Tibial nerve (tissue), 3 donors: ENCODE measurements at regions not wholly inside any gene's neighbourhood (a gene's known extent, or its start where the extent isn't known, plus 50 kb on each side); places are given as distances from the start of the nearest gene placed in this dataset.

Experiments
- POLR2A ChIP-seq, 2 donors: fragments of 450-650 bp; IDR thresholded peaks; one replicate each; pipeline ENCODE4 v1.6.1; 2017; ENCODE audit warnings: antibody characterized with exemption in 2 of 2, mild to moderate bottlenecking in 2 of 2, moderate library complexity in 2 of 2
- TF ChIP-seq, protein P1 (sequence below), 5 experiments: fragments of 200-600 bp in 3 of 5; fragments of 450-650 bp in 2 of 5; sonication (generic) in 3 of 5; IDR thresholded peaks; one replicate each; pipeline ENCODE4 v1.5.1; 2016 to 2019; ENCODE audit warnings: antibody characterized with exemption in 5 of 5, mild to moderate bottlenecking in 3 of 5, moderate library complexity in 2 of 5

GRCh38 chr11:104654181-104654813 lies 244.0 kb downstream of the CASP12 start:
- TF ChIP-seq, protein P1, sequence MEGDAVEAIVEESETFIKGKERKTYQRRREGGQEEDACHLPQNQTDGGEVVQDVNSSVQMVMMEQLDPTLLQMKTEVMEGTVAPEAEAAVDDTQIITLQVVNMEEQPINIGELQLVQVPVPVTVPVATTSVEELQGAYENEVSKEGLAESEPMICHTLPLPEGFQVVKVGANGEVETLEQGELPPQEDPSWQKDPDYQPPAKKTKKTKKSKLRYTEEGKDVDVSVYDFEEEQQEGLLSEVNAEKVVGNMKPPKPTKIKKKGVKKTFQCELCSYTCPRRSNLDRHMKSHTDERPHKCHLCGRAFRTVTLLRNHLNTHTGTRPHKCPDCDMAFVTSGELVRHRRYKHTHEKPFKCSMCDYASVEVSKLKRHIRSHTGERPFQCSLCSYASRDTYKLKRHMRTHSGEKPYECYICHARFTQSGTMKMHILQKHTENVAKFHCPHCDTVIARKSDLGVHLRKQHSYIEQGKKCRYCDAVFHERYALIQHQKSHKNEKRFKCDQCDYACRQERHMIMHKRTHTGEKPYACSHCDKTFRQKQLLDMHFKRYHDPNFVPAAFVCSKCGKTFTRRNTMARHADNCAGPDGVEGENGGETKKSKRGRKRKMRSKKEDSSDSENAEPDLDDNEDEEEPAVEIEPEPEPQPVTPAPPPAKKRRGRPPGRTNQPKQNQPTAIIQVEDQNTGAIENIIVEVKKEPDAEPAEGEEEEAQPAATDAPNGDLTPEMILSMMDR (IDR thresholded peaks at IDR 0.05) = no peak
- TF ChIP-seq POLR2A (IDR thresholded peaks at IDR 0.05) = no peak
